Cardiac fibroblast (primary cell): ENCODE measurements at regions not wholly inside any gene's neighbourhood (a gene's known extent, or its start where the extent isn't known, plus 50 kb on each side); places are given as distances from the start of the nearest gene placed in this dataset.
"Not testable (repeated sequence)": the region's sequence is repeated elsewhere in the genome, so short reads cannot be mapped to it uniquely, and the experiment has no call there.

Source experiments
- DNase-seq, 2 donors: peaks; one replicate each; pipeline versions ENCODE4 v3.0.0 to v3.0.0-alpha.2; 2010; ENCODE audit warnings: low read depth in 2 of 2
- H3K4me3 ChIP-seq, 2 donors: replicated peaks in 1 of 2; 1 replicate in 1 of 2; 2 replicates in 1 of 2; pipeline ENCODE4 v1.5.1; 2011; ENCODE audit warnings: low read depth in 2 of 2, low read length in 2 of 2, mild to moderate bottlenecking in 2 of 2, moderate library complexity in 1 of 2
- CTCF ChIP-seq: IDR thresholded peaks from one replicate; pipeline ENCODE4 v1.5.1; 2011; ENCODE audit warnings: low read depth, mild to moderate bottlenecking, low read length, inconsistent platforms

DNA sequence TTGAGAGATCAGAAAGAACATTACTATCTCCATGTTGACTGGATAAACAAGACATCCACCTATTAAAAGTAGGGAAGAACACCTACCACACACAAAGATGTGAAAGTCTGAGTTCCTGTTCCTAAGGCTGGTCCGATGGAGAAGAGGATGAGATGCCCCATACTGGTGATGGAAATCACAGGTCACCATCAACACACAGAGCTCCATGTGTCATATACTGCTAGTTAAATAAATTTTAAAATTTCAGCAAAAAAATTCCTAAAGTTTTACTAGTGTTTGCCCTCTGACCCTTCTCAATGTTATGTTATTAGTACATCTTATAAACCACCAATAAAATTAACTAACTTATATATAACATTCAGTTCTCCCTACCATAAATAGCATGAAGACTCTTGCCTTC lies 59.1 kb downstream of the KCNA5 start:
- H3K4me3 ChIP-seq: no peak overlapping the region
- no peak for TF ChIP-seq CTCF
- DNase-seq: no peak

- no peak overlapping the region for H3K4me3 ChIP-seq
- DNase-seq: no peak
- no peak for TF ChIP-seq CTCF
Observed at GRCh38 chr12:5110345-5110744, 66.7 kb downstream of the KCNA5 start.

DNA sequence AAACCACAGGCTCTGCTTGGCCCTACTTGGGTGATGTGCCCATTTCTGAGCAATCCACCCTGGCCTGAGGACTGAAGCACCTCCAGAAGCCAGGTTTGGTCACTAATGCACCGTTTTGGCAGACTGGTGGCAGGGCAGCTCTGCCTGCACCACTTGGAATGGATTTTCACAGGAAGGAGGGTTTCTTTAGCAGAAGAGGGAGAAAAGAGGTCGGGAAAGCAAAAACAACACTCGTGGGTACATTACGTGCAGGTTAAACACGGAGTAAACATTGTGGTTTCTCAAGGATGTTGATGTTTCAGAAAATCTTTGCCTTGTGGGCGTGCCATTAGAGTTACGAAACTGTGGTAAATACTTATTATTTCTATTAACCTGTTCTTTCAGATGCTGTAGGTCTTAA lies 70.8 kb downstream of the KCNA5 start:
- TF ChIP-seq CTCF: no peak
- peak in 1 of 2 donors; percentile 20 for DNase-seq
- no peak overlapping the region for H3K4me3 ChIP-seq

DNA sequence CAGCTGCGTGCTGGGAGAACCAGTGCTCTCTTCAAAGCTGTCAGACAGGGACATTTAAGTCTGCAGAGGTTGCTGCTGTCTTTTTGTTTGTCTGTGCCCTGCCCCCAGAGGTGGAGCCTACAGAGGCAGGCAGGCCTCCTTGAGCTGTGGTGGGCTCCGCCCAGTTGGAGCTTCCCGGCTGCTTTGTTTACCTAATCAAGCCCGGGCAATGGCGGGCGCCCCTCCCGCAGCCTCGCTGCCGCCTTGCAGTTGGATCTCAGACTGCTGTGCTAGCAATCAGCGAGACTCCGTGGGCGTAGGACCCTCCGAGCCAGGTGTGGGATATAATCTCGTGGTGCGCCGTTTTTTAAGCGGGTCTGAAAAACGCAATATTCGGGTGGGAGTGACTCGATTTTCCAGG lies 78.1 kb downstream of the KCNA5 start:
- DNase-seq, H3K4me3 ChIP-seq: not testable (repeated sequence)

- H3K4me3 ChIP-seq, DNase-seq: not testable (repeated sequence)
Observed at GRCh38 chr12:5122256-5122831, 78.7 kb downstream of the KCNA5 start.

DNA sequence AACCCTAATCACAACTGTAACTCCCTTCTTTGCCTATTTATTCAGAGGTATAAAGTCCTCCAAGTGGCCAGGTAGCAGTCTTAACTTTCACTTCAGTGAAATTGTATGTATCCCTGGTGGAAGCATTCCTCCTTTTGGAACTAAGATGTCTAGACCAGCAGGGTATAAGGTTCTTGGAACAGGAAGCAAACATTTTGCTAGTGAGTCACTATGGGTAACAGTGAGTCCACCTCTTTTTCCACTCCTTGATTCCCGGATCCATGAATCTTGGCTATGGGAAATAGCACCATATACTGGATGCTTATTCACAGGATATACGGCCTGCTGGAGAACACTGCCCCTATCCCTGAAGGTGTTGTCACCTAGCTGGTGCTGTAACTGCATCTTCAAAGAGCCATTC lies 80.2 kb downstream of the KCNA5 start:
- DNase-seq: no peak
- no peak for TF ChIP-seq CTCF
- no peak overlapping the region for H3K4me3 ChIP-seq

DNA sequence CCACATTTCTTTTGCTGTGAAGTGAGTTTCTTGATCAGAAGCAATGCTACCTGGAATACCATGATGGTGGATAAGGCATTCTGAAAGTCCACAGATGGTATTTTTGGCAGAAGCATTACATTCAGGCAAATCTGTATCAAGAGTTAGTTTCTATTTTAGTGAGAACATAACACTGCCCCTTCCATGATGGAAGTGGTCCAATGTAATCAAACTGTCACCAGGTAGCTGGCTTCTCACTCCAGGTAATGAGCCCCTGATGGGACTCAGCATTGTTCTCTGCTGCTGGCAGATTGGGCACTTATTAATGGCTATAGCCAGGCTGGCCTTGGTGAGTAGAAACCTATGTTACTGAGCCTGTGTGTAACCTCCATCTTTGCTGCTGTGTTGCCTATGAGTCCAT lies 80.7 kb downstream of the KCNA5 start:
- H3K4me3 ChIP-seq: no peak overlapping the region
- DNase-seq: no peak
- TF ChIP-seq CTCF: no peak

DNA sequence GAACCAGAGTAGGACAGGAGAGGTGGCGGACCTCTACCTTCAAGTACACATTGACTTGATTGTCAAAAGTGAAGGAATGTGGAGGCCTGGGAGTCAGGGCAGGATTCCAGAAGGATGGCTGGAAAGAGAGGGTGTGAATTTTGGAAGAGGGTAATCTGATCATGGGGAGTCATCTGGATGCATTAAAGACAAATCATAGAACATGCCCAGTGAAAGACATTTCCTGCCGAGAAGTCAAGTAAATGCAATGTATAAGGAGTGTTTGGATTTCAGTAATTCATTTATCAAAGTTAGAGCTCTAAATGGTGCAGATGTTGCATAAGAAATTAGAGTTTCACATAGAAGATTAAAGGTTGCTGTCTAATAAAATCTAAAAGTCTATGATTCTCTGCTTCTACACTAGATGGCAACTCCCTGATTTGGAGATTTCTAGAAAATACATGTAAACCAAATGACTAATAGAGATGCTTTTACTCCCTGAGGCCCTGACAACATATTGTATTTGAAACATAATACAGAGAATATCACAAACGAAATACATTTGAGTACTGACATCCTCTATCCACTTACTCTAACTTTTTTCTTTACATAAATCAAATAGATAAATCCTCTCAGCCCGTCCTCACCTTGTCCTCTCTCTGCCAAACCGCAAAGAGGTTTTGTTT lies 91.3 kb downstream of the KCNA5 start:
- TF ChIP-seq CTCF: no peak
- H3K4me3 ChIP-seq: no peak overlapping the region
- DNase-seq: no peak
